HepG2 (cell line): ENCODE measurements at regions not wholly inside any gene's neighbourhood (a gene's known extent, or its start where the extent isn't known, plus 50 kb on each side); places are given as distances from the start of the nearest gene placed in this dataset.

Experiments
- ATAC-seq: fragments of 200-7000 bp; cut with Tn5 transposase; 3 replicates; pipeline ENCODE4 v1.9.1; 2020; ENCODE audit warnings: mild to moderate bottlenecking, moderate library complexity
- BruUV-seq: library from RNA; stranded (reverse); fragments of 400-500 nt; replicated peaks from 2 replicates; lab custom pipeline; 2021; lab: Mats Ljungman, UMichigan
- CTCF ChIA-PET: fragments of 300-600 bp; formaldehyde crosslinking; extraction: SDS; loops from one replicate; lab custom pipeline; 2021; ENCODE audit warnings: low total read pairs, inconsistent platforms, low intra/inter-chr PET ratio; lab: Yijun Ruan, JAX
- POLR2A ChIA-PET: fragments of 350-600 bp; sonication (Branson Sonifier 250); formaldehyde crosslinking; loops from one replicate; lab custom pipeline; 2020; ENCODE audit warnings: antibody characterized with exemption, inconsistent platforms; lab: Yijun Ruan, JAX
- DNase-seq: peaks from one replicate; pipeline ENCODE4 v3.0.0-alpha.2; 2015; ENCODE audit warnings: low spot score
- FAIRE-seq: peaks from 3 replicates; lab custom pipeline; 2011; peaks lifted over from hg19 to GRCh38; lab: Jason Lieb, UNC
- H2AFZ ChIP-seq: one replicate; pipeline ENCODE4 v1.6.1; 2011; ENCODE audit warnings: low read length, inconsistent platforms
- H3K27ac ChIP-seq: fragments of 300-600 bp; 3 replicates; pipeline ENCODE4 v1.8.0; 2011; ENCODE audit warnings: mixed run types, mild to moderate bottlenecking, mixed read lengths, low read length, inconsistent platforms; ENCODE audit not compliant: insufficient read depth; ENCODE audit errors: extremely low read length
- H3K27me3 ChIP-seq, 2 experiments: fragments of 200-600 bp in 1 of 2; 2 replicates in 1 of 2; 3 replicates in 1 of 2; pipeline versions ENCODE4 v1.6.0 to v1.8.0; 2011; ENCODE audit warnings: low read length in 2 of 2, mild to moderate bottlenecking in 2 of 2, moderate library complexity in 2 of 2, inconsistent platforms in 1 of 2; ENCODE audit not compliant: insufficient read depth in 2 of 2, control insufficient read depth in 1 of 2
- H3K36me3 ChIP-seq, 2 experiments: fragments of 200-600 bp in 1 of 2; replicated peaks in 1 of 2; 2 replicates in 1 of 2; 3 replicates in 1 of 2; pipeline versions ENCODE4 v1.5.1 to v1.8.0; 2011; ENCODE audit warnings: low read length in 2 of 2, inconsistent platforms in 1 of 2; ENCODE audit not compliant: insufficient read depth in 2 of 2, control insufficient read depth in 1 of 2
- H3K4me1 ChIP-seq: 2 replicates; pipeline ENCODE4 v1.5.1; 2012; ENCODE audit warnings: low read length, inconsistent platforms; ENCODE audit not compliant: insufficient read depth
- H3K4me2 ChIP-seq: 2 replicates; pipeline ENCODE4 v1.6.0; 2011; ENCODE audit warnings: low read depth, low read length, inconsistent platforms
- H3K4me3 ChIP-seq, 3 experiments: fragments of 200-600 bp in 1 of 3; sonication (generic), shearing (Covaris generic) in 1 of 3; replicated peaks in 1 of 3; 2 replicates each; pipeline ENCODE4 v1.5.1; 2011 to 2016; ENCODE audit warnings: low read length in 3 of 3, inconsistent platforms in 2 of 3, low read depth in 2 of 3, mild to moderate bottlenecking in 2 of 3, control low read depth in 1 of 3, mixed read lengths in 1 of 3; ENCODE audit not compliant: insufficient read depth in 1 of 3
- H3K79me2 ChIP-seq: one replicate; pipeline ENCODE4 v1.6.1; 2011; ENCODE audit warnings: low read length, inconsistent platforms; ENCODE audit not compliant: insufficient read depth
- H3K9ac ChIP-seq: 2 replicates; pipeline ENCODE4 v1.6.0; 2011; ENCODE audit warnings: mild to moderate bottlenecking, low read depth, low read length, inconsistent platforms; ENCODE audit not compliant: insufficient read depth
- H3K9me3 ChIP-seq: 2 replicates; pipeline ENCODE4 v1.5.1; 2012; ENCODE audit warnings: mild to moderate bottlenecking, low read length
- H4K20me1 ChIP-seq: 2 replicates; pipeline ENCODE4 v1.6.0; 2011; ENCODE audit warnings: inconsistent platforms, mild to moderate bottlenecking, low read length, moderate library complexity; ENCODE audit not compliant: insufficient read depth
- AKAP8 ChIP-seq: sonication (generic); formaldehyde crosslinking; IDR thresholded peaks from 2 replicates; pipeline ENCODE4 v1.5.1; 2020; ENCODE audit warnings: mild to moderate bottlenecking, missing genetic modification reagents
- FOXO1 ChIP-seq: sonication (generic); formaldehyde crosslinking; IDR thresholded peaks from 2 replicates; pipeline ENCODE4 v1.4.0; 2020; ENCODE audit warnings: missing genetic modification reagents
- JUNB ChIP-seq: sonication (generic); formaldehyde crosslinking; IDR thresholded peaks from 2 replicates; pipeline ENCODE4 v1.8.0; 2022; ENCODE audit warnings: missing genetic modification reagents, mild to moderate bottlenecking, borderline replicate concordance
- MEF2D ChIP-seq: sonication (generic); formaldehyde crosslinking; IDR thresholded peaks from 2 replicates; pipeline ENCODE4 v1.5.1; 2020; ENCODE audit warnings: mild to moderate bottlenecking, missing genetic modification reagents
- PATZ1 ChIP-seq: sonication (generic); formaldehyde crosslinking; IDR thresholded peaks from 2 replicates; pipeline ENCODE4 v1.4.0; 2020; ENCODE audit warnings: missing genetic modification reagents
- SP140L ChIP-seq: sonication (generic); formaldehyde crosslinking; IDR thresholded peaks from 2 replicates; pipeline ENCODE4 v1.4.0; 2020; ENCODE audit warnings: missing genetic modification reagents, borderline replicate concordance
- TBX2 ChIP-seq: sonication (generic); formaldehyde crosslinking; IDR thresholded peaks from 2 replicates; pipeline ENCODE4 v1.5.0; 2020; ENCODE audit warnings: missing genetic modification reagents, mild to moderate bottlenecking, borderline replicate concordance
- ZFP1 ChIP-seq: IDR thresholded peaks from 2 replicates; pipeline ENCODE4 v1.6.1; 2016
- ZNF143 ChIP-seq: sonication (generic); formaldehyde crosslinking; IDR thresholded peaks from 2 replicates; pipeline ENCODE4 v1.4.0; 2020; ENCODE audit warnings: missing genetic modification reagents
- ZNF703 ChIP-seq: sonication (generic); formaldehyde crosslinking; IDR thresholded peaks from 2 replicates; pipeline ENCODE4 v1.5.1; 2020; ENCODE audit warnings: missing genetic modification reagents, mild to moderate bottlenecking, moderate library complexity, borderline replicate concordance
- ZNF746 ChIP-seq: sonication (generic); formaldehyde crosslinking; IDR thresholded peaks from 2 replicates; pipeline ENCODE4 v1.8.0; 2022; ENCODE audit warnings: mild to moderate bottlenecking, missing genetic modification reagents
- ZNF878 ChIP-seq: sonication (generic); formaldehyde crosslinking; IDR thresholded peaks from 2 replicates; pipeline ENCODE4 v1.8.1; 2023; ENCODE audit warnings: mild to moderate bottlenecking, missing genetic modification reagents, moderate library complexity
- WGBS: methylation state at CpG from one replicate; pipeline ENCODE4 v1.1.6; 2017; ENCODE audit warnings: low lambda C conversion rate; 5-methylcytosine and 5-hydroxymethylcytosine counted together
- in situ Hi-C: cut with HindIII; loops from 2 replicates; pipeline ENCODE4 v1.10.0; 2017; ENCODE audit warnings: low pct_unique_long_range_greater_than_20kb; ENCODE audit not compliant: extremely low pct_ligation_motif_present
- intact Hi-C: fragments of 100-400 bp; cut with micrococcal nuclease; formaldehyde crosslinking; loops from one replicate; pipeline ENCODE4 v1.10.0; 2022; ENCODE audit not compliant: unreplicated experiment
- TF ChIP-seq, protein P1 (sequence below): sonication (generic); formaldehyde crosslinking; IDR thresholded peaks from 2 replicates; pipeline ENCODE4 v1.4.0; 2020; ENCODE audit warnings: low read depth, missing genetic modification reagents
- TF ChIP-seq, protein P2 (sequence below): sonication (generic); formaldehyde crosslinking; conservative IDR thresholded peaks from 2 replicates; pipeline ENCODE4 v1.8.0; 2022; ENCODE audit warnings: mild to moderate bottlenecking, moderate library complexity, missing genetic modification reagents

DNA sequence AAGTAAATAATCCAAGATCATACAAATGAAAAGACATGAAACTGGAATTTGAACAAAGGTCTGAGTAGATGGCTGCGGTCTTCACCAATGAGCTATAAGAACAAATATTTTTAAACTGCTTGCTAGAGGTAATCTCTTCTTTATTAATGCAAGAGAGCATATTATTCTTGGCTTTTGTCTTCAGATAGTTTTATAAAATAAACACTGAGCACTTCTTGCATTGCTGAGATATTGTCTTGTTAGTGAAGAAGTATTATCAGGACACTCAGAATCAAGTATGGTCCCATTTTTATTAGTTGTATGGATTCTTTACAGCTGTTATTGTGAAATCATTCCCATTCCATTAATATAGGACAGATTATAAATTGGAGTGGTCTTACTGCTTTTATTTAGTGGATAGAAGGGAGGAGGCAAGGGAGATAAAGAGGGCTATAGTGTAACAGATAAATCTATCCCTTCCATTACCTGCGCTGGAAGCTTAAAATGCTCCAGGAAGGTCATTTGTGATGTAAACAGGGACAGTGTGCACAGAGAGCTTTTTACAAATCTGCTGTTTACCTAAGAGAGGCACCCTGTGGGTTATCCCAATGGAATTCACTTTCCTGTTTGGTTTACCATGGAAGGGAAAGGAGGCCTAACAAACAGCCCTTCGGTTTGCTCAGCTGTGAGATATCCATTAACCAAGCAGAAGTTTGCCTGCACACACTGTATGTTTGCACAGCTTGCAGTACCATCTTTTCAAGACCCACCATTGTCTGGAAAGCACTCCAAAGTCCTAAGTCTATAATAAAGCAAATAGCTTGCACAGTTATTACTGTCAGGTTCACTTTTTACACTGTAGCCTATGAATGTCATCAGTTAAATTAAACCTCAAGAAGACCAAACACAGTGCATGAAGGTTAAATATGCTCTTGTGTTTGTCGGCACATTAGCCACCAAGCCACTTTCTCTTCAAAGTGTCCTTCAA is 347.7 kb upstream of the TGFBR2 start:
- FAIRE-seq, result peak; percentile 97
- in situ Hi-C loops (loop anchor here (10.0 kb wide), 1 partner anchor 346 kb away; the partner anchor contains the start of gene TGFBR2), intact Hi-C loops (loop anchor here (1.0 to 10.0 kb wide), 10 partner anchors 18 to 348 kb away; partner anchors contain the start of gene TGFBR2)
- POLR2A ChIA-PET, result interaction anchor here (0.6 to 3.3 kb wide), 38 partner anchors 10 to 462 kb away, joined by 3 to 43 read pairs (median 6); partner anchors contain the start of gene TGFBR2
- H3K79me2 ChIP-seq, result no peaks in the 10 kb centered on the region
- peak; percentile 99 for ATAC-seq
- no peaks in the 10 kb centered on the region for H4K20me1 ChIP-seq
- 23% methylated on average over 4 of the region's 4 CpGs for WGBS
- peak overlapping the region; percentile 64 for H3K4me2 ChIP-seq
- H3K9me3 ChIP-seq, result peaks cover 7% of the 10 kb centered on the region
- BruUV-seq, result TSS peak; percentile 98
- peaks cover 77% of the 10 kb centered on the region for H3K4me1 ChIP-seq
- peak overlapping the region; percentile 72 for H3K9ac ChIP-seq
- no peak overlapping the region for H2AFZ ChIP-seq
- DNase-seq, result peak; percentile 100
- peak overlapping the region in 1 of 3 experiments; percentile 26; a peak in 1 of 6 replicates for H3K4me3 ChIP-seq
- CTCF ChIA-PET, result no interaction called here
- no peaks in the 10 kb centered on the region for H3K27me3 ChIP-seq
- H3K36me3 ChIP-seq, result no peaks in the 10 kb centered on the region
- H3K27ac ChIP-seq, result peak overlapping the region; percentile 96
- peak; percentile 99 for TF ChIP-seq FOXO1 (CRISPR knock-in tag)
- 0 out of 2 replicates have a peak, but pooled peaks have one; percentile 17 for TF ChIP-seq SP140L
- peak; percentile 88 for TF ChIP-seq JUNB
- TF ChIP-seq, protein P1, sequence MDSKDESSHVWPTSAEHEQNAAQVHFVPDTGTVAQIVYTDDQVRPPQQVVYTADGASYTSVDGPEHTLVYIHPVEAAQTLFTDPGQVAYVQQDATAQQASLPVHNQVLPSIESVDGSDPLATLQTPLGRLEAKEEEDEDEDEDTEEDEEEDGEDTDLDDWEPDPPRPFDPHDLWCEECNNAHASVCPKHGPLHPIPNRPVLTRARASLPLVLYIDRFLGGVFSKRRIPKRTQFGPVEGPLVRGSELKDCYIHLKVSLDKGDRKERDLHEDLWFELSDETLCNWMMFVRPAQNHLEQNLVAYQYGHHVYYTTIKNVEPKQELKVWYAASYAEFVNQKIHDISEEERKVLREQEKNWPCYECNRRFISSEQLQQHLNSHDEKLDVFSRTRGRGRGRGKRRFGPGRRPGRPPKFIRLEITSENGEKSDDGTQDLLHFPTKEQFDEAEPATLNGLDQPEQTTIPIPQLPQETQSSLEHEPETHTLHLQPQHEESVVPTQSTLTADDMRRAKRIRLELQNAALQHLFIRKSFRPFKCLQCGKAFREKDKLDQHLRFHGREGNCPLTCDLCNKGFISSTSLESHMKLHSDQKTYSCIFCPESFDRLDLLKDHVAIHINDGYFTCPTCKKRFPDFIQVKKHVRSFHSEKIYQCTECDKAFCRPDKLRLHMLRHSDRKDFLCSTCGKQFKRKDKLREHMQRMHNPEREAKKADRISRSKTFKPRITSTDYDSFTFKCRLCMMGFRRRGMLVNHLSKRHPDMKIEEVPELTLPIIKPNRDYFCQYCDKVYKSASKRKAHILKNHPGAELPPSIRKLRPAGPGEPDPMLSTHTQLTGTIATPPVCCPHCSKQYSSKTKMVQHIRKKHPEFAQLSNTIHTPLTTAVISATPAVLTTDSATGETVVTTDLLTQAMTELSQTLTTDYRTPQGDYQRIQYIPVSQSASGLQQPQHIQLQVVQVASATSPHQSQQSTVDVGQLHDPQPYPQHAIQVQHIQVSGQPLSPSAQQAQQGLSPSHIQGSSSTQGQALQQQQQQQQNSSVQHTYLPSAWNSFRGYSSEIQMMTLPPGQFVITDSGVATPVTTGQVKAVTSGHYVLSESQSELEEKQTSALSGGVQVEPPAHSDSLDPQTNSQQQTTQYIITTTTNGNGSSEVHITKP (CRISPR knock-in tag), result peak; percentile 53; the same call in 1 of the 2 replicates
- peak; percentile 59 for TF ChIP-seq PATZ1 (CRISPR knock-in tag)
- TF ChIP-seq ZFP1 (CRISPR knock-in tag), result peak; percentile 73
- TF ChIP-seq AKAP8 (CRISPR knock-in tag), result peak; percentile 82; the same call in 1 of the 2 replicates
- peak; percentile 98 for TF ChIP-seq TBX2 (CRISPR knock-in tag)
- TF ChIP-seq ZNF878, result peak; percentile 65; the same call in 1 of the 2 replicates
- TF ChIP-seq ZNF143 (CRISPR knock-in tag), result 0 out of 2 replicates have a peak, but pooled peaks have one; percentile 23
- TF ChIP-seq, protein P2, sequence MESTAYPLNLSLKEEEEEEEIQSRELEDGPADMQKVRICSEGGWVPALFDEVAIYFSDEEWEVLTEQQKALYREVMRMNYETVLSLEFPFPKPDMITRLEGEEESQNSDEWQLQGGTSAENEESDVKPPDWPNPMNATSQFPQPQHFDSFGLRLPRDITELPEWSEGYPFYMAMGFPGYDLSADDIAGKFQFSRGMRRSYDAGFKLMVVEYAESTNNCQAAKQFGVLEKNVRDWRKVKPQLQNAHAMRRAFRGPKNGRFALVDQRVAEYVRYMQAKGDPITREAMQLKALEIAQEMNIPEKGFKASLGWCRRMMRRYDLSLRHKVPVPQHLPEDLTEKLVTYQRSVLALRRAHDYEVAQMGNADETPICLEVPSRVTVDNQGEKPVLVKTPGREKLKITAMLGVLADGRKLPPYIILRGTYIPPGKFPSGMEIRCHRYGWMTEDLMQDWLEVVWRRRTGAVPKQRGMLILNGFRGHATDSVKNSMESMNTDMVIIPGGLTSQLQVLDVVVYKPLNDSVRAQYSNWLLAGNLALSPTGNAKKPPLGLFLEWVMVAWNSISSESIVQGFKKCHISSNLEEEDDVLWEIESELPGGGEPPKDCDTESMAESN (CRISPR knock-in tag), result peak; percentile 93
- peak; percentile 84; the same call in 1 of the 2 replicates for TF ChIP-seq ZNF746
- TF ChIP-seq MEF2D (CRISPR knock-in tag), result peak; percentile 94; the same call in 1 of the 2 replicates
- TF ChIP-seq ZNF703 (CRISPR knock-in tag), result peak; percentile 94
